Transverse colon (tissue), 4 donors: ENCODE measurements at regions not wholly inside any gene's neighbourhood (a gene's known extent, or its start where the extent isn't known, plus 50 kb on each side); places are given as distances from the start of the nearest gene placed in this dataset.

ENCODE experiments used
- POLR2A ChIP-seq: fragments of 450-650 bp; IDR thresholded peaks from one replicate; pipeline ENCODE4 v1.6.1; 2016; ENCODE audit warnings: antibody characterized with exemption, mild to moderate bottlenecking, moderate library complexity
- POLR2AphosphoS5 ChIP-seq, 3 donors: sonication (generic); formaldehyde crosslinking; IDR thresholded peaks; one replicate each; pipeline ENCODE4 v1.6.1; 2016; ENCODE audit warnings: antibody characterized with exemption in 3 of 3
- TF ChIP-seq, protein P1 (sequence below), 5 experiments: fragments of 200-600 bp in 3 of 5; fragments of 450-650 bp in 2 of 5; sonication (generic) in 3 of 5; IDR thresholded peaks; 1 replicate in 2 of 5; 2 replicates in 3 of 5; pipeline ENCODE4 v1.5.1; 2016 to 2017; ENCODE audit warnings: antibody characterized with exemption in 5 of 5, inconsistent platforms in 3 of 5, mild to moderate bottlenecking in 2 of 5, moderate library complexity in 1 of 5

- TF ChIP-seq, protein P1, sequence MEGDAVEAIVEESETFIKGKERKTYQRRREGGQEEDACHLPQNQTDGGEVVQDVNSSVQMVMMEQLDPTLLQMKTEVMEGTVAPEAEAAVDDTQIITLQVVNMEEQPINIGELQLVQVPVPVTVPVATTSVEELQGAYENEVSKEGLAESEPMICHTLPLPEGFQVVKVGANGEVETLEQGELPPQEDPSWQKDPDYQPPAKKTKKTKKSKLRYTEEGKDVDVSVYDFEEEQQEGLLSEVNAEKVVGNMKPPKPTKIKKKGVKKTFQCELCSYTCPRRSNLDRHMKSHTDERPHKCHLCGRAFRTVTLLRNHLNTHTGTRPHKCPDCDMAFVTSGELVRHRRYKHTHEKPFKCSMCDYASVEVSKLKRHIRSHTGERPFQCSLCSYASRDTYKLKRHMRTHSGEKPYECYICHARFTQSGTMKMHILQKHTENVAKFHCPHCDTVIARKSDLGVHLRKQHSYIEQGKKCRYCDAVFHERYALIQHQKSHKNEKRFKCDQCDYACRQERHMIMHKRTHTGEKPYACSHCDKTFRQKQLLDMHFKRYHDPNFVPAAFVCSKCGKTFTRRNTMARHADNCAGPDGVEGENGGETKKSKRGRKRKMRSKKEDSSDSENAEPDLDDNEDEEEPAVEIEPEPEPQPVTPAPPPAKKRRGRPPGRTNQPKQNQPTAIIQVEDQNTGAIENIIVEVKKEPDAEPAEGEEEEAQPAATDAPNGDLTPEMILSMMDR (IDR thresholded peaks at IDR 0.05), result no peak
- TF ChIP-seq POLR2A, result no peak
- TF ChIP-seq POLR2AphosphoS5 (IDR thresholded peaks at IDR 0.05), result no peak
Measured at GRCh38 chr18:30743033-30743432, 299.5 kb downstream of the DSC3 start.
